ENCODE measurements at regions not wholly inside any gene's neighbourhood (a gene's known extent, or its start where the extent isn't known, plus 50 kb on each side); places are given as distances from the start of the nearest gene placed in this dataset.
A peak's percentile ranks its signal among the peaks of the same experiment; 100 is the strongest.

DNA sequence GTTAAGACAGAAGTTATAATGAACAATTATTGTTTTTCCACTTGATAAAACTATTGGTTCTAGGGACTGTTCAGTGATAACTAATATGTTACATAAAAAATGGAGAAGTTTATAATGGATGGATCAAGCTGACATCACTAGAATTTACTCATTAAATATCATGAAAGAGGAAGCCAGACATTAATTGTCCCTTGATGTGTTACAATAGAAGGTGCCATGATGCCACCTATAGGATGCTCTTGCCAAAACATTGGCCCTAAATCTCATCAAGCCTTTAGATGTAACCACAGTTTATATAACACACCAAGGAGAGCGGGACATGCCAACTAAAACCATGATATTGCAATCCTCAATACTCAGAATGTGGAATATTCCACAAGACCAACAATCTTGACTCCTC lies 147.9 kb upstream of the MON1B start:
- TF ChIP-seq ZFP36 (IDR thresholded peaks at IDR 0.05; ENCODE audit: borderline replicate concordance, partially characterized antibody) = no peak
- TF ChIP-seq EP300 (IDR thresholded peaks at IDR 0.05) = no peak
- TF ChIP-seq, protein P1, sequence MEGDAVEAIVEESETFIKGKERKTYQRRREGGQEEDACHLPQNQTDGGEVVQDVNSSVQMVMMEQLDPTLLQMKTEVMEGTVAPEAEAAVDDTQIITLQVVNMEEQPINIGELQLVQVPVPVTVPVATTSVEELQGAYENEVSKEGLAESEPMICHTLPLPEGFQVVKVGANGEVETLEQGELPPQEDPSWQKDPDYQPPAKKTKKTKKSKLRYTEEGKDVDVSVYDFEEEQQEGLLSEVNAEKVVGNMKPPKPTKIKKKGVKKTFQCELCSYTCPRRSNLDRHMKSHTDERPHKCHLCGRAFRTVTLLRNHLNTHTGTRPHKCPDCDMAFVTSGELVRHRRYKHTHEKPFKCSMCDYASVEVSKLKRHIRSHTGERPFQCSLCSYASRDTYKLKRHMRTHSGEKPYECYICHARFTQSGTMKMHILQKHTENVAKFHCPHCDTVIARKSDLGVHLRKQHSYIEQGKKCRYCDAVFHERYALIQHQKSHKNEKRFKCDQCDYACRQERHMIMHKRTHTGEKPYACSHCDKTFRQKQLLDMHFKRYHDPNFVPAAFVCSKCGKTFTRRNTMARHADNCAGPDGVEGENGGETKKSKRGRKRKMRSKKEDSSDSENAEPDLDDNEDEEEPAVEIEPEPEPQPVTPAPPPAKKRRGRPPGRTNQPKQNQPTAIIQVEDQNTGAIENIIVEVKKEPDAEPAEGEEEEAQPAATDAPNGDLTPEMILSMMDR (IDR thresholded peaks at IDR 0.05) = peak; percentile 74
- no peak for TF ChIP-seq POLR2A (IDR thresholded peaks at IDR 0.05; ENCODE audit: low read length)
- TF ChIP-seq SMC3 (IDR thresholded peaks at IDR 0.05) = peak; percentile 82
- no peak for TF ChIP-seq NR3C1 (IDR thresholded peaks at IDR 0.05)
- TF ChIP-seq NFE2L2 (conservative IDR thresholded peaks at IDR 0.05; ENCODE audit: low read length) = no peak
- TF ChIP-seq ZC3H11A (IDR thresholded peaks at IDR 0.05) = no peak

Measured in A549 (cell line).